ENCODE measurements at regions not wholly inside any gene's neighbourhood (a gene's known extent, or its start where the extent isn't known, plus 50 kb on each side); places are given as distances from the start of the nearest gene placed in this dataset.

DNA sequence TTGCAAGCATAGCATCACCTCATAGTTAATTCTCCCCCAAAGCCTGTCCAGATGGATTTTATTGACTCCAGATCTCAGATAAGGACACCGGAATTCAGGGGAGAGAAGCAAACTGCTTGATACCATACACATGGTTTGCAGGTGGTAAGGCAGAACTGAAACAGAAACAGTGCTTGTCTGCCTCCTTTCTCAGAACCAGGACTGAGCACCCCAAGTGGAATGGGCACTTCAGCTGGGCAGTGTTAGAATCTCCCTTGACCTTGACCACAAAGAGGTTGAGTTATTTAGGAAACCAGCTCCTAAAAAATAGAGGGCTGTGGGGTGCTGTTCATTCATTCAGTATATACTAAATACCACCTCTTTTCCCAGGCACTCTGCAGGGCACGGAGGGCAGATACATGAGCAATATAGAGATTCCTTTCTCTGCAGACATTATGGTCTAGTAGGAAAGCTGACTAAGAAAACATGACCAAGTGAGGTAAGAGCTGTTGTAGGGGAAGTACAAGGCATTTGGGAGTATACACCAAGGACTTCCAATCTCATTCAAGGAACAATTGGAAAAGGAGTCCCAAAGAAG lies 185.2 kb downstream of the C1orf94 start:
- TF ChIP-seq, protein P1, sequence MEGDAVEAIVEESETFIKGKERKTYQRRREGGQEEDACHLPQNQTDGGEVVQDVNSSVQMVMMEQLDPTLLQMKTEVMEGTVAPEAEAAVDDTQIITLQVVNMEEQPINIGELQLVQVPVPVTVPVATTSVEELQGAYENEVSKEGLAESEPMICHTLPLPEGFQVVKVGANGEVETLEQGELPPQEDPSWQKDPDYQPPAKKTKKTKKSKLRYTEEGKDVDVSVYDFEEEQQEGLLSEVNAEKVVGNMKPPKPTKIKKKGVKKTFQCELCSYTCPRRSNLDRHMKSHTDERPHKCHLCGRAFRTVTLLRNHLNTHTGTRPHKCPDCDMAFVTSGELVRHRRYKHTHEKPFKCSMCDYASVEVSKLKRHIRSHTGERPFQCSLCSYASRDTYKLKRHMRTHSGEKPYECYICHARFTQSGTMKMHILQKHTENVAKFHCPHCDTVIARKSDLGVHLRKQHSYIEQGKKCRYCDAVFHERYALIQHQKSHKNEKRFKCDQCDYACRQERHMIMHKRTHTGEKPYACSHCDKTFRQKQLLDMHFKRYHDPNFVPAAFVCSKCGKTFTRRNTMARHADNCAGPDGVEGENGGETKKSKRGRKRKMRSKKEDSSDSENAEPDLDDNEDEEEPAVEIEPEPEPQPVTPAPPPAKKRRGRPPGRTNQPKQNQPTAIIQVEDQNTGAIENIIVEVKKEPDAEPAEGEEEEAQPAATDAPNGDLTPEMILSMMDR (IDR thresholded peaks at IDR 0.05), result no peak
- TF ChIP-seq EP300 (IDR thresholded peaks at IDR 0.05), result no peak
